GM19395 (cell line): ENCODE measurements at regions not wholly inside any gene's neighbourhood (a gene's known extent, or its start where the extent isn't known, plus 50 kb on each side); places are given as distances from the start of the nearest gene placed in this dataset.

ENCODE experiments used
- ATAC-seq: cut with Tn5 transposase; IDR thresholded peaks from one replicate; pipeline ENCODE4 v1.9.1; 2021; ENCODE audit warnings: mild to moderate bottlenecking, moderate library complexity; ENCODE audit not compliant: unreplicated experiment

DNA sequence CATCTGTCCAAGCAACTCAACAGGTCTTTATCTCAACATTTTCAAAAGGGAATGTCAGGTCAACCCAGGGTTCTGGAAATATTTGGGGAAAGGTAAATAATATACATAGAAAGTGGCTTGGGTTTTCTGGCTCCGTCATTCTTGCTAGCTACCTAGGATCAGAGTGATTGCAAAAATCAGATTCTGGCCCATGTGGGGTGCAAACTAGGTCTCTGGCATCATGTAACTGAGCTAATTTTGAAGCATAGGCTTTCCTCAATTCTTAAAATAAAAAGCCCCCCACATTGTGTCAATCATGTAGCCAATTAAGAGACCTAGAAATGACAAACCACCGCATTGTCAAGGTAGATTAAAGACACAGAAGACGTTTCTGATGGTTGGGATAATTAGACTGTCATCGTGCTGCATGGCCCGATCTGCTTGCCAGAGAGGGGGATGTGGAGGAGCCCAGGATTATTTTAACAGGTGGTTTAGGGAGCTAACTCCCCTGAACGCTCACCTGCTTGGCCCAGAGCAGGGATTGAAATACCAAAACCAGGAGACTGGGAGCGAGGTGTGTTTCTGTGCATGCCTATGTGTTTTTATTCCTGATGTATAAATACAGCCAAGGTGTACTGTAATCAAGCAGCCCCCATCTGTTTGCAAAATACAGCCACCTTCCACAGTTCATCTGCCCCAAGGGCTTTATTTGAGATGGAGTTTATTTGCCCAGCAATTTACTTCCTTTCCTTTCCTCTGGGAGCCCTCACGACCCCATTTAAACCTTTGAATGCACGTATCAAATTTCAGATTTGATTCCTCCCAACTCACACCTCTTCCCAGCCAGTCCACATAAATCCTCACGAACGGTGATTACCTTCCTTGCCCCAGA, 189.5 kb downstream of the TTC8 start:
- no peak for ATAC-seq

DNA sequence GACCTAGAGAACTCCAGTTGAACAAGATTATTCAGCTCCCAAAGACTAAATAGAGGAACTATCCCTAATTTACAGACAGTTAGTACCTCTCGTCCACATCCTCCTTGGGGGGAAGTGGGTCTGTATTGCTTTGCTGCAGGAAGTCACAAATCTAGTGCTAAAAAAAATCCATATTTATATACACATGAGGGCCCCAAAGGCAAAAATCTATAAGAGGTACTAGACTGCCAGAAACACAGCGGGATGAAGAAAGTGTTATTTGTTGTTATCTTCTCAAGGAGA, 190.1 kb downstream of the TTC8 start:
- no peak for ATAC-seq

DNA sequence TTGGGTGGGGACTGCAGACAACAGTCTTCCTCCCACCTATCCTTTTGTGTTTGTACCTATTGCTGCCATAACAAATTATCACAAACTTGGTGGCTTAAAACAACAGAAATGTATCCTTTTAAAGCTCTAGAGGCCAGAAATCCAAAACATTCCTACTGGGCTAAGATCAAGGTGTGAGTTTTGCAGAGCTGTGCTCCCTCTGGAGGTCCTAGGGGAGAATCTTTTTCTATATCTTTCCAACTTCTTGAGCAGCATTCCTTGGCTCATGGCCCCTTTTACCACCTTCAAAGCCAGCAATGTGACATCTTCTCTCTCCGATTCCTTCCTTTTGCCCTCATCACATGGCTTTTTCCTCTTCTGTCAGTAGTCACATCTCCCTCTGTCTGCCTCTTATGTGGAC, 190.6 kb downstream of the TTC8 start:
- ATAC-seq: no peak

DNA sequence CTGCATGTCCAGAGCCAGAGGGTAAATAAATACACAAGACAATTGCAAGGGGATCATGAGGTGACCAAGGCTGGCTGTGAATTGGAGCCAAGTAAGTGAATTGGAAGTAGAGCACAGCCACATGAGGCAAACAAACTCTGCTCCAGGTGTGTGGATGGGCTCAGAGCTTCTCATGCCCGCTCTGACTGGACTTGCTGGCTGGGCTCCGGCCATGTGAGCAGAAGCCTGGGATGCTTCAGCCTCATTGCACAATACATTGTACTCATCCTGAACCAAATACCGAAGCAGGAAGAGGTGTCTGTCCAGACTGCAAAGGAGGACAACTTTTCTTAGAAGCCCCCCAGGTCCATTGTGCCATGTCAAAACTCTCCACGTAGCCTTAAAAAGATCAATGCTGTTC, 193.0 kb downstream of the TTC8 start:
- no peak for ATAC-seq

DNA sequence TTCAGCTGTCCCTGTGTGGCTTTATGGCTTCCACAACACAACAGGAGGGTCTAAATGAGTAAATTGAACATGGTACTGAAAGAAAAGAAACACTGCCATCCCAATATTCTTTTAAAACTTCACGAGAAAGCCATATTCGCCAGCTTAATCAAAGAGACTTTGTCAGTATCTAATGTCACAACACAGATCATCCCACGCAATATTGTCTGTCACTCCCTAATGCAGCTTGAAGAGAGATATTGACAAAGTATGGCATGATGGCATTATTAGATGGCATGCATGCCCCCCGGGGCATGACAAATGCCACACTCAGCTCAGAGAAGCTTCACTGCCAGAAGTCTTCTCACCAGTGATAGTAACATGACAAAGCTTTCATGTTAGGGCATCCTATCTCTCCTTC, 197.8 kb downstream of the TTC8 start:
- ATAC-seq: no peak

DNA sequence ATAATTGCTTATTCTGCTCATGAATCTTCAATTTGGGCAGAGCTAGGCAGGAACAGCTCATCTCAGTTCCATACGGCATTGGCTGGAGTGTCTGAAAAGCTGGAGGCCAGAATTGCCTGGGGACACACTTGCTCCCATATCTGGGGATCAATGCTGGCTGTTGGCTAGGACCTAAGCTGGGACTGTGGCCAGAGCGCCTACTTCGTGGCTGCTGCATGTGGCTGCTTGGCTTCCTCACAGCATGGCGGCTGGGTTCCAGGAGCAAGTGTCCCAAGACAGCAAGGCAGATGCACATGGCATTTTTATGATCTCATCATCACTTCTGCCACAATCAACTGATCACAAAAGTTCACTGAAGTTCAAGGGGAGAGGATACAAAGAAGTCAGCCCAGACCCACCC, 200.2 kb downstream of the TTC8 start:
- ATAC-seq: no peak

DNA sequence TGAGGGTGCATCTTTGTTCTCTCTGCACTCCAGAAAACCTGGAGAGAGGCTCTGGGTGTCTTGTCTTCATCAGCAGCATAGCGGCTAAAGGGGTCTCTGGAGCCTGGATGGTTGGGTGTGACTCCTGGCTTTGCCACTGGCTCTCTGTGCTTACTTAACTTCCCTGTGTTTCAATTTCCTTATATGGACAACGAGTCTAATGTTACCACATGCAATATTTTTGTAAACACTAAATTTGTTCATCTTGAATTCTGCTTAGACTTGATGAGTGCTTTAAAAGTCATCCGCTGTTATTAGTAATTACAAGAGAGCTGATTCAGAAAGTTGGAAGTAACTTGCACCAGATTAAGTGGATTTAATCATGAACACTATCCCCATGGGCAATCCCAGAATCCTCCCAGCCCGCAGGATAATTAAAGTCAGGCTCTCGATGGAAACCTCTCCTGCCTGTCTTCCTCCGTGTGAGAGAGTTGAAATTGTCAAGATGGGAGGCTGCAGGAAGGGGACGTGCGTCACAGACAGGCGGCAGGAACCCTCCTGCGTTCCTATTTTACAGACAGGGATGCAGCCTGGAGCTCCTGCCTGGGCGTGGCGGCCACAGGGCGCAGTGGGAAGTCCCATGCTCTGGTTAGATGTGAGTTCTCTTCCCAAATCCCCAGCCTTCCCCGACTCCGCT, 201.2 kb downstream of the TTC8 start:
- ATAC-seq: no peak

DNA sequence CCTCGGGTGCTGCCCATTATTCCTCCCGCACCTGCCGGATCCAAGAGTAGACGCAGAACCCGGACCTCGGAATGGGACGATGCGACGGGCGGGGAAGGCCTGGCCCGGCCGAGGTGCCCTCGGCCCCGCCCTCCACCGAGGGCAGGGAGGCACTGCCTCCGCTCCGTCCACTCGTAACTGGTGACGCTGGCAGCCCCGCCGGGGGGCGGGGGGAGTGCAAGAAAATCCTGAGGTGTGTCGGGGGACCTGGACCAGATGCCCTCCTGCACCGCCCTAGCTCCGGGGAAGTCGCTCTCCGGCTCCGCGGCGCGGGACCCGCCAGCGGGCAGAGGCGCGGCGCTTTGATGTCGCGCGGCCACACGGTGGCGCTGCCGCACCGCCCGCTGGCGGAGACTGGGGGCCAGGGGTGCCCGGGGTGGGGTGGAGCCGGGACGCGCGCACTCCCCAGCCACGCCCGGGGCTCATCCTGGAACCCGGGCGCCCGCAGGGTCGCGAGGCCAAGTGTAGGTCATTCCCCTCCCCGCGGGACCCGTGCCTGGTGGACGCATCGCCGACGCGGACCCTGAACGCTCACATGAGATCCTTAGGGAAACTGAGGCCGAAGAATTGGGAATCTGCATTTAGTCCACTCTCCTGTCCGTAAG, 202.8 kb downstream of the TTC8 start:
- ATAC-seq: peak; percentile 86

DNA sequence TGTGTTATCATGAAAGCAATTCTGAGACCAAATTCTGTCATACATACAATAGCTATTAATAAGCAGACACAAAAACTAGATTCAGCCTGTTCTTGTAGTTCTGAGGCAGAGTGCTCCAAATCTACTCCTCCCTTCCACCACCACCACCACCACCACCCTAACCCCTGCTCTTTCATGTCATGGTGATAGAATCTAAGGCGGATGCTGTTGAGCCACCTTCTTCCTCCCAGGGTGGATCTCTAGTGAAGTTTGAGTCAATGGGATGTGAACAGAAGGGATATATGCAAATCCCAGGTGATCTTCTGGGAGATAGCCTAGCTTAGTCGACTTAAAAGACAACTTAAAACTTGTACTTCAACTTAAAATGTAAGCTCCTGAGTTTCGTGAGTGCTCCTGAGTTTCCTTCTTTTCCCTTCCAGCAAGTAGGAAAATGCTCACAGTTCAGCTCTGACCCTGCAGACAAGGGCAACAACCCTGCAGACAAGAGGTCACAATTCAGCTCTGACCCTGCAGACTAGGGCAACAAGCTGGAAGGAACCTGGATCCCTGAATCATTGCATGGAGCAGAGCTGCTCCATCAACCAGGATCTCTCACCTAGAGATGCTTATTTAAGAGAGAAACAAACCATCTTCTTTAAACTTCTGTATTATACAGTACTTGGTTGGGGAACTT, 204.1 kb downstream of the TTC8 start:
- ATAC-seq: no peak

DNA sequence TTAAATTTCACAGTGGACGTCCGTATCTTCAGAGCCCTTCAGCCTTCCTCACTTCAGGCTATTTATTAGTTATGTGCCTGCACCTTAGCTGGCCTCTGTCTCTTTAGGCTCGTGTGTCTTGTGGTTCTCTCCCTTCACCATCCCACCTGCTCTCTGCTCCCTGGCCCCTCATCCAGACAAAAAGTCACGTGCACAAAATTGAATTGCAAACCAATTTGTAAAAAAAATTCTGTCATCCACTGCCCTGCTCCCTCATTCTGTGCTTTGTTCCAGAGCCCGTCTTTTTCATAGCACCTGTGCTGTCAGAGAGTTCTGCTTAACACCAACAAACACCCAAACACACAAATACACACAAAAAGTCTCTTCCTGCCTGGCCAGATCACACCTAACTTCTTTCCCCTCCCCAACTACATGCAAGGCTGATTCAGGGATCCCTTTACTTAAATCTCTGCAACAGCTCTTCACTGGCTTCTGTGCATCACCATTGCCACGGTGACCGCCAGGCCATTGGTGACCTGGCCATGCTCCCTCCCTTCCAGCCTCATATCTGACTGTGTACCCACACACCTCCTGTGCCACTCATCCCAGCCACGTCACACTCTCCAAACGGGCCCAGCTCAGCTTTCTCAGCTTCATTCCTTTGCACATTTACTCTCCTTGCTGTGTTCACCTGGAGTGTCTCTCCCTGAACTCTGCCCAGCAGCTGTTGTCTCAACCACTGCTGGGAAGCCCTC, 205.7 kb downstream of the TTC8 start:
- ATAC-seq: no peak

DNA sequence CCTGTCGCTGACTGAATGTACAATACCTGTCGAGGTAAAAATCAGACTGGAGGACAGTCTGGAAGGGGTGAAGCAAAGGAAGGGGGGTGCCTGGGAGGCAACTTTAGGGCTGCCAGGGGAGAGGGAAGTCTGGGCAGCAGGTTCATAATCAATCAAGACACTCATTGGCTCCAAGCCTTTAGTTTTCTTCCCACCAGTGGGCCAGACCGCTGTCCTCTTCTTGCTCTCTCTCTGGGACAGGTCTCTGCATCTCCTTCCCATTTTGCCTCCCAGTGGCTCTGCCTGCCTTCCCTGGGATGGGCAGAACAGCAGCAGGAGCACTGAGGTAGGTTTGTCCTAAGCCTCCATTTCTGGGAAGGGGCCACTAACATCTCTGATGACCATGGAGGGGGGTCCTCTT, 206.5 kb downstream of the TTC8 start:
- ATAC-seq: no peak

DNA sequence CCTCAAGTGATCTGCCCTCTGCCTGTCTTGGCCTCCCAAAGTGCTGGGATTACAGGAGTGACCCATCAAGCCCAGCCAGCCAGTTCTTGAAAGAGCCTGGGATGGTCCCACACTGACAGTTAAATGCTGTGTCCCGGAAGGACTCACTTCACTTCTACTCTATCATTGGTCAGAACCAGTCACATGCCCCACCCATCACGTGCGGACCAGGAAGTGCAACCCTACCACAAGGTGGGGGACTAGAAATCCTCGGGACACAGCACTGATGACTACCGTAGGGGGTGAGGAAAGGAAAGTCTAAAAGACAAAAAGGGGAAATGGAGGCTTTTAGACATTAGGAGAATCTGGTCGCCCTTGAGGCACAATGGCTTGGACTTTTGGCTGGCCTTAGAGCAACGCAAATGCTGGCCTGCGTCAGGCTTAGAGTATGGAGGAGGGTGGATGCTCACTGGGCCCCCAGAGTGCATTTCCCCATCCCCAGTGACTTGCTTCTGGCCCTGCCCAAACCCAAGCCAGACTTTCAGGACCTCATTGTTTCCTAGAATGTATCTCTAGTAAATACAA, 207.7 kb downstream of the TTC8 start:
- no peak for ATAC-seq

DNA sequence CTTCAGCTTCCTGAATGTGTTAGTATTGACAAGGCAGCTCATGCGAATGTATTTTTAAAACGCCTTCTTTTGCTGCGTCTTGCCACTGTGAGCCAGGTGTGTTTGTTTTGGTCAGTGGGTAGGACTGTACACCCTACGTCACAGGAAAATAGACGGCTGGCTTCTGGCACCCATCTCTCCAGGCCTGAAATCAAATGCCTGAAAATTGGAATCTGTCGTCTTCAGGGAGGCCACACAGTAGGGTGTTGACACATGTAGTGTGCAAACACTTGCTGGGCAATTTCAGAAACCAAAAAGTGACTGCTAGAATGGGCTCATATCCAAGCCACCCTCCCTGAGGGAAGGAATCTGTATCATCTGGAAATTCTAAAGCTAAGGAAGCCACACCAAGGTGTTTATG, 209.3 kb downstream of the TTC8 start:
- no peak for ATAC-seq

DNA sequence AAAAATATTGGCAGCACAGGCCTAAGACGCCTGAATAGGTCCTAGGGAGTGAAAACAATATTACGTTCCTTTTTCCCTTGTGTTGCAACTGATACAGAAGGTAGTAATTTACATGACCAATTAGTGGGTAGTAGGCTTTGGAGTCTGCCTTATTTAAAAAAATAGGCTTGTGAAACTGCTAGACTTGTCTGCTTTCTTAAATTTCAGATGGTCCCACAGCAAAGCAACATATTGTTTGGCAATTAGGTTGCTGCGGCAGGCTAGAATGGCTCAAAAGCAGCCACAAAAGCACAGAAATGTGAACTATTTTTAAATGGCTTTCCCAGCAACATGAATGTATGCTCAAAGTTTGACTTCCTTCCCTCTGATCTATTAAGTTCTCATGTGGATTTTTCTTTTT, 211.9 kb downstream of the TTC8 start:
- ATAC-seq: no peak

DNA sequence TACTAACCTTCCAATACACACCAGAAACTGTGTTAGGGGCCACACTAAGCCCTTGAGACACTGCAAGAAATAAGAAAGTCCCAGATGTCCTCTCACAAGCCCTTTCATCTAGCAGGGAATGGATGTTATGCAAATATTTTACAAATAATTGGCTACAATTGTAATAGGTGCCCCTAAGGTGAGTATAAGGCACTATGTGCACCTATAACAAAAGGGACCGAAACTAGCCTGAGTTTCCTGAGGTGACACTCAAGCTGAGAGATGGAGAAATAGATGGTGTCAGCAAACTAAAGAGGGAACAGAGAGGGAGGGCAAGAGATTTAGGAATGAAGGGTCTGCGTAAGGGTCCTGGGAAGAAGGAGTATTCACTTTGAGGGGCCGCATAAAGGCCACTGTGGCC, 212.6 kb downstream of the TTC8 start:
- no peak for ATAC-seq

DNA sequence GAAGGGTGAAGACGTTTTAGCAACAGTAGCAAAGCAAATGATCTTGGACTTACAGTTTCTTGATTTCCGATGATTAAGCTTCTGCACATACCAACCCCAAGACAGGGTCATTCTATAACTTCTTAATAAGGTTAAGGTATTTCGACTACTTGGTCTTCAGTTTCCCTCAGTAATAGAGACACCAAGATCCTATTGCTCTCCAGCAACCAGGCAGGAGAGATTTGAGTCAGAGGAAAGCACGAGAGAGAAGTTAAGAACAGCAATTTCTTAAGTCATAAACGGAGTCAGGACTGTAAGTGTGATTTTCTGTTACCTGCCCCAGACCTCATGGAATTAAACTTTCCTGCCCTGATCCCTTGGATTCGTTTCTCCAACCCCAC, 215.6 kb downstream of the TTC8 start:
- peak; percentile 21 for ATAC-seq

DNA sequence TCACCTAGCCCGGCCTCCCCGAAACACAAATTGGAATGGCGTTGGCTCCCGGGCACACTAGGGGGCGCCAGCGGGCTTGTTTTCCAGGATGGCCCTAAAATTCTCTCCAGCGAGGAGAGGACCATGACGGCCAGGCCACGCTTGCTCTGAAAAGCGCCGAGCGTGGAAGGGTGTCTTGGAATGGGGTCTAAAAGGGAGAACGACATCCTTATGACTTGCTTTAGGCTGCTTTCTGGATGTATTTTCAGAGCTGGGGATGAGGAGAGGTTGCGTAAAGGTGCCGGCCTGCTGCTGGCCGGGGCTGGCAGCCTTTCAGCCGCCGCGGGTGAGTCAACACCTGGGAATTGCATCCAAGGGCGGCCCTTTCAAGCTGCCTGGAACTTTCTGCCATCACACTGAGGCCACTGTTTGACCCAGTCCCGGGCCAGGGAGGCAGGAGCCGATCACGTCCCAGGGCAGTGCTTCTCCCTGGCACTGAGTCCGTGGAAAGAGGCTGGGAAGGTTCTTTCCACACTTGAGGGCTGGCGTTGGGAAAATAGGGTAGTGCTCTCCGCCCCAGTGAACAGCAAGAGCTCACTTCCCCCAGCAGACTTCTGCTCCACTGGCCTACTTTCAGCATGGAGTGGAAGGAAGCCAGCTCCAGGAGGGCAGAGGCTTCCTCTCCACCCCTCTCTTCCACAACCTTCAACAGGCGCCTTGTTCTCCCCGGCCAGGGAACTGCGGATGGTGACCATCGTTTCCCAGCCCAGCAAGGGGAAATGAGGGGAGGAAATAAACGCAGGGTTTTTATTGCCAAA, 216.2 kb downstream of the TTC8 start:
- peak; percentile 87 for ATAC-seq

DNA sequence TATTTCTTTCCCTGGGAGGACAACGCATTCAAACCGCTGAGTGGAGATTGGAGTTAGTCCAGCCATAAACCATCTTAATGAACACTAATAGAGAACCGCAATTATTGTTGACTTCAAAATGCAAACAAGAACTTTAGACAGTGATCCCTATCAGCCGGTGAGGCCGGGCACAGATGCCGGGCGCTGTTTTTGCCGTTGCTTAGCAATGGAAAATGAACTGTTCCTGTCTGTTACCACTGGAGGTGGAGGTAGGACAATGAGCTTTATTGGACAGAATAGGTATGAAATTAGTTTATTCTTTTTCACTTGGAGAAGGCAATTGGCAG, 216.8 kb downstream of the TTC8 start:
- ATAC-seq: no peak

DNA sequence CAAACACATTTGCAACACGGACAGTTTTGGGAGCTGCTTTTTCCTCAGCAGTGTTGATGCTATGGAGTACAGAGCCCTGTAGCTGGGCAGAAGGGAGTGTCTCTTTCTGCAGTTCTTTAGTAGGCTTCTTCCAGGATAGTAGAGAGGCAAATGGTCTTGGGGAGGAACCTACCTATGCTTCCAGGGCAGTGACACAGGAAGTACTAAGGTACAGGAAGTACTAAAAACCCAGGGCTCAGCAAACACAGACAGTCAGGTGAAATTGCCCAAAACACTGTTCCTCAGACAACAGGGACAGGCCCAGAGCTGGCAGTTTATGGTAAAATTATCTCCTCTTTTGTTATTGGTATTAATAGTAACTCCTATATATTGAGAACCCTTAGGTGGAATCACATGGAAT, 217.6 kb downstream of the TTC8 start:
- ATAC-seq: no peak

DNA sequence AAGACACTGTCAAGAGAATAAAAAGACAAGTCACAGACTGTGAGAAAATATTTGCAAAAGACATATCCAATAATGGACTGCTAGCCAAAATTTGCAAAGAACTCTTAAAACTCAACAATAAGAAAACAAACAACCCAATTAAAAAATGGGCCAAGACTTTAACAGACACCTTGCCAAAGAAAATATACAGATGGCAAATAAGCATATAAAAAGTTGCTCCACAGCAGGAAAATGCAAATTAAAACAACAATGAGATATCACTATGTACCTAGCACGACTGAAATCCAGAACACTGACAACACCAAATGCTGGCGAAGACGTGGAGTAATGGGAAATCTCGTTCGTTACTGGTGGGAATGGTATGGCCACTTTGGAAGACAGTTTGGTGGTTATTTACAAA, 228.9 kb downstream of the TTC8 start:
- ATAC-seq: no peak
